PC-3 (cell line): ENCODE measurements at regions not wholly inside any gene's neighbourhood (a gene's known extent, or its start where the extent isn't known, plus 50 kb on each side); places are given as distances from the start of the nearest gene placed in this dataset.

ENCODE experiments used
- CTCF ChIP-seq: fragments of 300-600 bp; sonication (generic); conservative IDR thresholded peaks from 2 replicates; pipeline ENCODE4 v1.5.1; 2017; ENCODE audit warnings: antibody characterized with exemption, low read depth, mild to moderate bottlenecking, low read length
- EZH2 ChIP-seq: fragments of 300-600 bp; sonication (generic); IDR thresholded peaks from one replicate; pipeline ENCODE4 v1.6.1; 2017; ENCODE audit warnings: antibody characterized with exemption, mild to moderate bottlenecking, low read length; ENCODE audit not compliant: unreplicated experiment
- EZH2phosphoT487 ChIP-seq: fragments of 300-600 bp; sonication (generic); IDR thresholded peaks from 2 replicates; pipeline ENCODE4 v1.6.1; 2018; ENCODE audit warnings: mild to moderate bottlenecking, antibody characterized with exemption, low read length, borderline replicate concordance

DNA sequence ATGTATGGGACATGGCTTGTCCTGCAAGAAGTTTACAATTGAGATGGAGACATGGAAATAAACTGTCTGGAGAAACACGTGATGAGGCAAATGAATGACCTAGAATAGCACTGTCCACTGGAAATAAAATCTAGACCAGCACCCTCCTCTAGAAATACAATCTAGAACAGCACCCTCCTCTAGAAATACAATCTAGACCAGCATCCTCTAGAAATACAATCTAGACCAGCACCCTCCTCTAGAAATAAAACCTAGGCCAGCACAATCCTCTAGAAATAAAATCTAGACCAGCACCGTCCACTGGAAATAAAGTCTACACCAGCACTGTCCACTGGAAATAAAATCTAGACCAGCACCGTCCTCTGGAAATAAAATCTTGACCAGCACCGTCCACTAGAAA is 69.2 kb upstream of the RFLNA start:
- no peak for TF ChIP-seq EZH2
- TF ChIP-seq CTCF: no peak
- TF ChIP-seq EZH2phosphoT487: no peak
